ENCODE measurements at regions not wholly inside any gene's neighbourhood (a gene's known extent, or its start where the extent isn't known, plus 50 kb on each side); places are given as distances from the start of the nearest gene placed in this dataset.

GRCh38 chr7:69411466-69411865, 186.8 kb upstream of the AUTS2 start:
- H3K27me3 ChIP-seq (replicated peaks; ENCODE audit: insufficient read depth, low read depth, low read length, poor library complexity) = no peaks in the 10 kb centered on the region
- CTCF ChIA-PET = no interaction called here
- H3K36me3 ChIP-seq (ENCODE audit: insufficient read depth, low read length, poor library complexity, severe bottlenecking) = no peaks in the 10 kb centered on the region
- no peaks in the 10 kb centered on the region for H3K9me3 ChIP-seq (ENCODE audit: low read depth, low read length, poor library complexity, severe bottlenecking)
- no peak overlapping the region for H3K27ac ChIP-seq (ENCODE audit: low read depth, low read length, poor library complexity, severe bottlenecking)
- no TSS peak for BruUV-seq (replicated peaks)
- peaks cover 5% of the 10 kb centered on the region for H3K4me1 ChIP-seq (ENCODE audit: insufficient read depth, low read length, poor library complexity, severe bottlenecking)
- intact Hi-C loops (cut with micrococcal nuclease; ENCODE audit: unreplicated experiment) = no loop called here
- DNase-seq (ENCODE audit: low spot score) = no peak
- no peak overlapping the region for H3K4me3 ChIP-seq (ENCODE audit: low read depth, low read length, poor library complexity, severe bottlenecking)
- POLR2A ChIA-PET (ENCODE audit: low non-redundant PET) = no interaction called here
- TF ChIP-seq CTCF (conservative IDR thresholded peaks at IDR 0.05; ENCODE audit: low read depth, low read length) (no peak), EZH2 (IDR thresholded peaks at IDR 0.05; ENCODE audit: borderline replicate concordance, low read depth, low read length, poor library complexity, severe bottlenecking) (no peak)

GRCh38 chr7:69412331-69413146, 185.7 kb upstream of the AUTS2 start:
- BruUV-seq (replicated peaks) = no TSS peak
- Histone ChIP-seq H3K36me3 (ENCODE audit: insufficient read depth, low read length, poor library complexity, severe bottlenecking) (no peaks in the 10 kb centered on the region), H3K4me1 (ENCODE audit: insufficient read depth, low read length, poor library complexity, severe bottlenecking) (peaks cover 5% of the 10 kb centered on the region), H3K27me3 (replicated peaks; ENCODE audit: insufficient read depth, low read depth, low read length, poor library complexity) (no peaks in the 10 kb centered on the region), H3K27ac (ENCODE audit: low read depth, low read length, poor library complexity, severe bottlenecking) (no peak overlapping the region), H3K4me3 (ENCODE audit: low read depth, low read length, poor library complexity, severe bottlenecking) (no peak overlapping the region), H3K9me3 (ENCODE audit: low read depth, low read length, poor library complexity, severe bottlenecking) (no peaks in the 10 kb centered on the region)
- peak; percentile 78 for DNase-seq (ENCODE audit: low spot score)
- TF ChIP-seq CTCF (conservative IDR thresholded peaks at IDR 0.05; ENCODE audit: low read depth, low read length) (no peak), EZH2 (IDR thresholded peaks at IDR 0.05; ENCODE audit: borderline replicate concordance, low read depth, low read length, poor library complexity, severe bottlenecking) (no peak)
- intact Hi-C loops (cut with micrococcal nuclease; ENCODE audit: unreplicated experiment) = no loop called here
- POLR2A ChIA-PET (ENCODE audit: low non-redundant PET) = no interaction called here
- CTCF ChIA-PET = no interaction called here

GRCh38 chr7:69414555-69414954, 183.7 kb upstream of the AUTS2 start:
- ChIA-PET CTCF (no interaction called here), POLR2A (ENCODE audit: low non-redundant PET) (no interaction called here)
- no peak for TF ChIP-seq CTCF (conservative IDR thresholded peaks at IDR 0.05; ENCODE audit: low read depth, low read length)
- no peak for TF ChIP-seq EZH2 (IDR thresholded peaks at IDR 0.05; ENCODE audit: borderline replicate concordance, low read depth, low read length, poor library complexity, severe bottlenecking)
- no peak overlapping the region for H3K27ac ChIP-seq (ENCODE audit: low read depth, low read length, poor library complexity, severe bottlenecking)
- H3K36me3 ChIP-seq (ENCODE audit: insufficient read depth, low read length, poor library complexity, severe bottlenecking) = no peaks in the 10 kb centered on the region
- H3K9me3 ChIP-seq (ENCODE audit: low read depth, low read length, poor library complexity, severe bottlenecking) = no peaks in the 10 kb centered on the region
- intact Hi-C loops (cut with micrococcal nuclease; ENCODE audit: unreplicated experiment) = no loop called here
- BruUV-seq (replicated peaks) = no TSS peak
- peaks cover 13% of the 10 kb centered on the region for H3K4me1 ChIP-seq (ENCODE audit: insufficient read depth, low read length, poor library complexity, severe bottlenecking)
- H3K27me3 ChIP-seq (replicated peaks; ENCODE audit: insufficient read depth, low read depth, low read length, poor library complexity) = no peaks in the 10 kb centered on the region
- H3K4me3 ChIP-seq (ENCODE audit: low read depth, low read length, poor library complexity, severe bottlenecking) = no peak overlapping the region
- no peak for DNase-seq (ENCODE audit: low spot score)

Data from A673 (cell line).